Left lung (tissue), 4 donors: ENCODE measurements at regions not wholly inside any gene's neighbourhood (a gene's known extent, or its start where the extent isn't known, plus 50 kb on each side); places are given as distances from the start of the nearest gene placed in this dataset.
A peak's percentile ranks its signal among the peaks of the same experiment; 100 is the strongest.
"Not testable (repeated sequence)": the region's sequence is repeated elsewhere in the genome, so short reads cannot be mapped to it uniquely, and the experiment has no call there.

ENCODE experiments used
- ATAC-seq: fragments of 200-7000 bp; cut with Tn5 transposase; one replicate; pipeline ENCODE4 v1.9.1; 2020; ENCODE audit warnings: moderate library complexity
- DNase-seq, 4 donors: peaks; one replicate each; pipeline ENCODE4 v3.0.0-alpha.2; 2013 to 2020
- H3K27ac ChIP-seq, 2 donors: fragments of 200-600 bp; sonication (generic) in 1 of 2; one replicate each; pipeline versions ENCODE4 v1.5.0 to v1.8.0; 2020 to 2021
- H3K27me3 ChIP-seq, 2 donors: fragments of 200-600 bp; sonication (generic) in 1 of 2; one replicate each; pipeline versions ENCODE4 v1.5.0 to v1.8.0; 2020 to 2021
- H3K36me3 ChIP-seq, 2 donors: fragments of 200-600 bp; sonication (generic) in 1 of 2; one replicate each; pipeline versions ENCODE4 v1.5.0 to v1.8.0; 2020 to 2021
- H3K4me1 ChIP-seq, 2 donors: fragments of 200-600 bp; one replicate each; pipeline ENCODE4 v1.8.0; 2021
- H3K4me3 ChIP-seq, 2 donors: fragments of 200-600 bp; sonication (generic) in 1 of 2; one replicate each; pipeline versions ENCODE4 v1.5.0 to v1.8.0; 2020 to 2021; ENCODE audit warnings: mild to moderate bottlenecking in 1 of 2
- H3K9me3 ChIP-seq, 2 donors: fragments of 200-600 bp; sonication (generic) in 1 of 2; one replicate each; pipeline versions ENCODE4 v1.5.0 to v1.8.0; 2020 to 2021
- intact Hi-C, 2 donors: fragments of 100-400 bp; cut with DNase I; formaldehyde crosslinking; loops; one replicate each; pipeline versions ENCODE4 v1.11.2 to v1.14.2; 2022
- TF ChIP-seq, protein P1 (sequence below), 2 donors: fragments of 200-600 bp; sonication (generic) in 1 of 2; IDR thresholded peaks; one replicate each; pipeline versions ENCODE4 v1.5.0 to v1.8.0; 2021; ENCODE audit warnings: antibody characterized with exemption in 2 of 2
- donor health status: DM: no; HTN: yes; CAD: no.
- donor health status: DM: no; HTN: no; CAD: no.

DNA sequence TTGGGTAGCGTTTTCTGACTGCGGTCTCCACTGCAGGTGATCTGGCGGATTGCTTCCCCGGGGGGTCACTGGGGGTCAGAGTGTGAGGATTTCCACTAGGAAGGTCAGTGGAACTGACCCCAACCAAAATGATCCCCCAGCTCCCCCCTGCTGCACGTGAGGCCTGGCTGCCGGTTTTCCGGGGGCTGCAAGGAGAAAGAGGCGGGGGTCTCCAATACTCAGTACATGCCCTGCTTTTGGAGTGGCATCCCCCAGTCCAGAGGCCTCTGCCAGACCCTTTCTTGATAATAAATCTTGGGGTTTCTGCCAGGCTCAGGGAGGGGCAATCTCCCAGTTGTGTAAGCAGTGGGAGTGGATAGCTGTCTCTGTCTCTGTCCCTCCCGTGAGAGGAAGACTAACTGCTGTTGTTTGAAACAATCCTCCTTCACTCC lies 71.5 kb upstream of the RTL6 start:
- no peak overlapping the region for H3K27ac ChIP-seq
- no peak overlapping the region for H3K4me3 ChIP-seq
- H3K4me1 ChIP-seq: no peaks in the 10 kb centered on the region
- H3K9me3 ChIP-seq: peaks cover 0 to 2% of the 10 kb centered on the region in 2 donors
- DNase-seq (peak in 2 of 4 donors; percentile 9 to 38), ATAC-seq (no peak)
- TF ChIP-seq, protein P1, sequence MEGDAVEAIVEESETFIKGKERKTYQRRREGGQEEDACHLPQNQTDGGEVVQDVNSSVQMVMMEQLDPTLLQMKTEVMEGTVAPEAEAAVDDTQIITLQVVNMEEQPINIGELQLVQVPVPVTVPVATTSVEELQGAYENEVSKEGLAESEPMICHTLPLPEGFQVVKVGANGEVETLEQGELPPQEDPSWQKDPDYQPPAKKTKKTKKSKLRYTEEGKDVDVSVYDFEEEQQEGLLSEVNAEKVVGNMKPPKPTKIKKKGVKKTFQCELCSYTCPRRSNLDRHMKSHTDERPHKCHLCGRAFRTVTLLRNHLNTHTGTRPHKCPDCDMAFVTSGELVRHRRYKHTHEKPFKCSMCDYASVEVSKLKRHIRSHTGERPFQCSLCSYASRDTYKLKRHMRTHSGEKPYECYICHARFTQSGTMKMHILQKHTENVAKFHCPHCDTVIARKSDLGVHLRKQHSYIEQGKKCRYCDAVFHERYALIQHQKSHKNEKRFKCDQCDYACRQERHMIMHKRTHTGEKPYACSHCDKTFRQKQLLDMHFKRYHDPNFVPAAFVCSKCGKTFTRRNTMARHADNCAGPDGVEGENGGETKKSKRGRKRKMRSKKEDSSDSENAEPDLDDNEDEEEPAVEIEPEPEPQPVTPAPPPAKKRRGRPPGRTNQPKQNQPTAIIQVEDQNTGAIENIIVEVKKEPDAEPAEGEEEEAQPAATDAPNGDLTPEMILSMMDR (IDR thresholded peaks at IDR 0.05): no peak
- H3K36me3 ChIP-seq: no peaks in the 10 kb centered on the region
- intact Hi-C loops: no loop called here
- peaks cover 0 to 20% of the 10 kb centered on the region in 2 donors for H3K27me3 ChIP-seq

- Histone ChIP-seq H3K9me3 (peaks cover 0 to 3% of the 10 kb centered on the region in 2 donors), H3K4me3 (no peak overlapping the region), H3K36me3 (no peaks in the 10 kb centered on the region), H3K4me1 (no peaks in the 10 kb centered on the region), H3K27me3 (peaks cover 0 to 15% of the 10 kb centered on the region in 2 donors), H3K27ac (no peak overlapping the region)
- DNase-seq: peak in 2 of 4 donors; percentile 30 to 45
- TF ChIP-seq, protein P1 (IDR thresholded peaks at IDR 0.05): peak; percentile 42 to 54
- intact Hi-C loops: no loop called here
- ATAC-seq: no peak
These were observed 69.9 kb upstream of the RTL6 start for GRCh38 chr22:44567846-44568493.

DNA sequence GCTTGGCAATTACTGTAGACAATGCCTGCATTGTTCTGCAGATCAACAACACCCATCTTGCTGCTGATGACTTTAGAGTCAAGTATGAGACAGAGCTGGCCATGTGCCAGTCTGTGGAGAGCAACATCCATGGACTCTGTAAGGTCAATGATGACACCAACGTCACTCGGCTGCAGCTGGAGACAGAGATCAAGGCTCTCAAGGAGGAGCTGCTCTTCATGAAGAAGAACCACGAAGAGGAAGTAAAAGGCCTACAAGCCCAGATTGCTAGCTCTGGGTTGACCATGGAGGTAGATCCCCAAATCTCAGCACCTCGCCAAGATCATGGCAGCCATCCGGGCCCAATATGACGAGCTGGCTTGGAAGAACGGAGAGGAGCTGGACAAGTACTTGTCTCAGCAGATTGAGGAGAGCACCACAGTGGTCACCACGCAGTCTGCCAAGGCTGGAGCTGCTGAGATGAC lies 69.4 kb upstream of the RTL6 start:
- intact Hi-C loops, ATAC-seq, H3K4me1 ChIP-seq, H3K9me3 ChIP-seq, H3K4me3 ChIP-seq, DNase-seq, H3K27ac ChIP-seq, H3K36me3 ChIP-seq: not testable (repeated sequence)
- peaks cover 0 to 15% of the 10 kb centered on the region in 2 donors for H3K27me3 ChIP-seq

GRCh38 chr22:44566911-44567310 lies 68.9 kb upstream of the RTL6 start:
- TF ChIP-seq, protein P1 (IDR thresholded peaks at IDR 0.05): no peak
- H3K36me3 ChIP-seq: no peaks in the 10 kb centered on the region
- intact Hi-C loops: no loop called here

GRCh38 chr22:44562651-44563050 lies 64.6 kb upstream of the RTL6 start:
- H3K4me1 ChIP-seq, H3K36me3 ChIP-seq, intact Hi-C loops, ATAC-seq, H3K27ac ChIP-seq, H3K9me3 ChIP-seq, H3K4me3 ChIP-seq, H3K27me3 ChIP-seq: not testable (repeated sequence)
- DNase-seq: peak in 1 of 4 donors; percentile 1

More at GRCh38 chr22:44566911-44567310, 68.9 kb upstream of the RTL6 start:
- peaks cover 0 to 3% of the 10 kb centered on the region in 2 donors for H3K9me3 ChIP-seq
- no peak overlapping the region for H3K4me3 ChIP-seq
- no peak for ATAC-seq
- peaks cover 0 to 15% of the 10 kb centered on the region in 2 donors for H3K27me3 ChIP-seq
- no peaks in the 10 kb centered on the region for H3K4me1 ChIP-seq
- DNase-seq: peak in 2 of 4 donors; percentile 18 to 69
- no peak overlapping the region for H3K27ac ChIP-seq

DNA sequence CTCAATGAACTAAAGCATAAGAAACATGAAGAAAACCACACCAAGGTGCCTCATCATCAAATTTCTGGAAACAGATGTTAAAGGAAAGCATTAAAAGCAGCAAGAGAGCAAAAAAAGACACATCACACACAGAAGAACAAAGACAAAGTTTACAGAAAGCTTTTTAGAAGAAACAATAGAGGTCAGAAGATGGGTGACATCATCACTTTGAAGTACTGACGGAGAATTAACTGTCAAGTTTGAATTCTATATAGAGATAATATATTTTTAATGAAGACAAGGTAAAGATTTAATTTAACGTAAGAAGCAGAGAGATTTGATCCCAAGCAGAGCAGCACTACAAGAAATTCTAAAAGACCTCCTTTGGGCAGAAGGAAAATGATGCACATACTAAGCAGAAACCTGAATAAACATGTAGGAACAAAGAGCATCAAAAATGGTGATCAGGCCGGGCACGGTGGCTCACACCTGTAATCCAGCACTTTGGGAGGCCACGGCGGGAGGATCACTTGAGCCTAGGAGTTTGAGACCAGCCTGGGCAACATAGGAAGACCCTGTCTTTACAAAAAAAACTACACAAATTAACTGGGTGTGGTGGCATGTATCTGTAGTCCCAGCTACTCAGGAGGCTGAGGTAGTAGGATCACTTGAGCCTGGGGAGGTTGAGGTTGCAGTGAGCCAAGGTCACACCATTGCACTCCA lies 63.3 kb upstream of the RTL6 start:
- intact Hi-C loops: no loop called here
- H3K4me3 ChIP-seq: no peak overlapping the region
- peaks cover 0 to 1% of the 10 kb centered on the region in 2 donors for H3K9me3 ChIP-seq
- no peak overlapping the region for H3K27ac ChIP-seq
- peaks cover 0 to 8% of the 10 kb centered on the region in 2 donors for H3K27me3 ChIP-seq
- ATAC-seq (no peak), DNase-seq (peak in 1 of 4 donors; percentile 3)
- no peaks in the 10 kb centered on the region for H3K4me1 ChIP-seq
- no peaks in the 10 kb centered on the region for H3K36me3 ChIP-seq
- TF ChIP-seq, protein P1 (IDR thresholded peaks at IDR 0.05): no peak

- intact Hi-C loops, H3K4me1 ChIP-seq, H3K4me3 ChIP-seq, H3K9me3 ChIP-seq, H3K36me3 ChIP-seq, ATAC-seq, H3K27ac ChIP-seq: not testable (repeated sequence)
- peaks cover 0 to 14% of the 10 kb centered on the region in 2 donors for H3K27me3 ChIP-seq
- peak in 1 of 4 donors; percentile 30 for DNase-seq
These were observed 60.6 kb upstream of the RTL6 start for GRCh38 chr22:44558671-44559070.

- DNase-seq, H3K4me3 ChIP-seq, ATAC-seq, H3K36me3 ChIP-seq, intact Hi-C loops, H3K27ac ChIP-seq, H3K4me1 ChIP-seq, H3K9me3 ChIP-seq: not testable (repeated sequence)
- peaks cover 0 to 14% of the 10 kb centered on the region in 2 donors for H3K27me3 ChIP-seq
These were observed 59.8 kb upstream of the RTL6 start for GRCh38 chr22:44557872-44558271.
